ENCODE measurements at regions not wholly inside any gene's neighbourhood (a gene's known extent, or its start where the extent isn't known, plus 50 kb on each side); places are given as distances from the start of the nearest gene placed in this dataset.
"Not testable (repeated sequence)": the region's sequence is repeated elsewhere in the genome, so short reads cannot be mapped to it uniquely, and the experiment has no call there.

- no peak overlapping the region for H3K4me3 Mint-ChIP-seq (ENCODE audit: unreplicated experiment)
- peaks cover 14% of the 10 kb centered on the region for H3K4me1 Mint-ChIP-seq (ENCODE audit: low read depth, unreplicated experiment)
- intact Hi-C loops (cut with micrococcal nuclease; ENCODE audit: unreplicated experiment) = loop anchor here (5.0 kb wide), 1 partner anchor 324 kb away; no protein-coding TSS in a partner anchor
- H3K27me3 Mint-ChIP-seq (ENCODE audit: insufficient read depth, unreplicated experiment) = no peaks in the 10 kb centered on the region
- TF ChIP-seq, protein P1, sequence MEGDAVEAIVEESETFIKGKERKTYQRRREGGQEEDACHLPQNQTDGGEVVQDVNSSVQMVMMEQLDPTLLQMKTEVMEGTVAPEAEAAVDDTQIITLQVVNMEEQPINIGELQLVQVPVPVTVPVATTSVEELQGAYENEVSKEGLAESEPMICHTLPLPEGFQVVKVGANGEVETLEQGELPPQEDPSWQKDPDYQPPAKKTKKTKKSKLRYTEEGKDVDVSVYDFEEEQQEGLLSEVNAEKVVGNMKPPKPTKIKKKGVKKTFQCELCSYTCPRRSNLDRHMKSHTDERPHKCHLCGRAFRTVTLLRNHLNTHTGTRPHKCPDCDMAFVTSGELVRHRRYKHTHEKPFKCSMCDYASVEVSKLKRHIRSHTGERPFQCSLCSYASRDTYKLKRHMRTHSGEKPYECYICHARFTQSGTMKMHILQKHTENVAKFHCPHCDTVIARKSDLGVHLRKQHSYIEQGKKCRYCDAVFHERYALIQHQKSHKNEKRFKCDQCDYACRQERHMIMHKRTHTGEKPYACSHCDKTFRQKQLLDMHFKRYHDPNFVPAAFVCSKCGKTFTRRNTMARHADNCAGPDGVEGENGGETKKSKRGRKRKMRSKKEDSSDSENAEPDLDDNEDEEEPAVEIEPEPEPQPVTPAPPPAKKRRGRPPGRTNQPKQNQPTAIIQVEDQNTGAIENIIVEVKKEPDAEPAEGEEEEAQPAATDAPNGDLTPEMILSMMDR (IDR thresholded peaks at IDR 0.05; ENCODE audit: insufficient read depth in 1 of 2, low read depth in 1 of 2, low read length in 1 of 2, severe bottlenecking in 1 of 2, unreplicated experiment in 1 of 2) = no peak
- peaks cover 6% of the 10 kb centered on the region; the same call in 1 of the 2 replicates for H3K9me3 ChIP-seq
- H3K27ac Mint-ChIP-seq (ENCODE audit: unreplicated experiment) = no peak overlapping the region
- H3K27me3 ChIP-seq (replicated peaks; ENCODE audit: control insufficient read depth, insufficient read depth, low read length) = no peaks in the 10 kb centered on the region
- H3K9me3 Mint-ChIP-seq (ENCODE audit: unreplicated experiment) = peaks cover 20% of the 10 kb centered on the region
- no TSS peak for BruUV-seq (replicated peaks)
- H3K4me1 ChIP-seq = peaks cover 13% of the 10 kb centered on the region
- H3K36me3 ChIP-seq (ENCODE audit: control insufficient read depth, insufficient read depth, low read length) = no peaks in the 10 kb centered on the region
- ChIA-PET POLR2A (no interaction called here), CTCF (interaction anchor here (0.6 kb wide), 1 partner anchor 44 kb away, joined by 3 read pairs; no protein-coding TSS in a partner anchor)
- DNase-seq = peak; percentile 73 to 84
- H3K4me3 ChIP-seq (ENCODE audit: low read depth, low read length) = no peak overlapping the region
- H3K36me3 Mint-ChIP-seq (ENCODE audit: insufficient read depth, unreplicated experiment) = no peaks in the 10 kb centered on the region
Measured at GRCh38 chr12:46585854-46586621, 213.5 kb upstream of the SLC38A2 start.

- H3K4me3 ChIP-seq (ENCODE audit: low read depth, low read length); H3K27ac Mint-ChIP-seq (ENCODE audit: unreplicated experiment); H3K27me3 Mint-ChIP-seq (ENCODE audit: insufficient read depth, unreplicated experiment); POLR2A ChIA-PET; CTCF ChIA-PET; DNase-seq; BruUV-seq (replicated peaks); H3K4me1 Mint-ChIP-seq (ENCODE audit: low read depth, unreplicated experiment); H3K27me3 ChIP-seq (replicated peaks; ENCODE audit: control insufficient read depth, insufficient read depth, low read length); intact Hi-C loops (cut with micrococcal nuclease; ENCODE audit: unreplicated experiment); H3K9me3 ChIP-seq; H3K36me3 ChIP-seq (ENCODE audit: control insufficient read depth, insufficient read depth, low read length); H3K4me3 Mint-ChIP-seq (ENCODE audit: unreplicated experiment); H3K36me3 Mint-ChIP-seq (ENCODE audit: insufficient read depth, unreplicated experiment): not testable (repeated sequence)
- H3K9me3 Mint-ChIP-seq (ENCODE audit: unreplicated experiment) = peaks cover 20% of the 10 kb centered on the region
- peaks cover 13% of the 10 kb centered on the region for H3K4me1 ChIP-seq
Measured at GRCh38 chr12:46584098-46584497, 211.5 kb upstream of the SLC38A2 start.

DNA sequence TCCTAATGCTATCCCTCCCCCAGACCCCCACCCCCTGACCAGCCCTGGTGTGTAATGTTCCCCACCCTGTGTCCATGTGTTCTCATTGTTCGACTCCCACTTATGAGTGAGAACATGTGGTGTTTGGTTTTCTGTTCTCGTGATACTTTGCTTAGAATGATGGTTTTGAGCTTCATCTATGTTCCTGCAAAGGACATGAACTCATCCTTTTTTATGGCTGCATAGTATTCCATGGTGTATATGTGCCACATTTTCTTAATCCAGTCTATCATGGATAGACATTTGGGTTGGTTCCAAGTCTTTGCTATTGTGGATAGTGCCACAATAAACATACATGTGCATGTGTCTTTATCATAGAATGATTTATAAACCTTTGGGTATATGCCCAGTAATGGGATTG lies 209.4 kb upstream of the SLC38A2 start:
- POLR2A ChIA-PET; DNase-seq; H3K27me3 ChIP-seq (replicated peaks; ENCODE audit: control insufficient read depth, insufficient read depth, low read length); H3K4me1 Mint-ChIP-seq (ENCODE audit: low read depth, unreplicated experiment); H3K36me3 ChIP-seq (ENCODE audit: control insufficient read depth, insufficient read depth, low read length); CTCF ChIA-PET; intact Hi-C loops (cut with micrococcal nuclease; ENCODE audit: unreplicated experiment); H3K27ac Mint-ChIP-seq (ENCODE audit: unreplicated experiment); H3K9me3 ChIP-seq; H3K4me3 Mint-ChIP-seq (ENCODE audit: unreplicated experiment); H3K27me3 Mint-ChIP-seq (ENCODE audit: insufficient read depth, unreplicated experiment); H3K36me3 Mint-ChIP-seq (ENCODE audit: insufficient read depth, unreplicated experiment); BruUV-seq (replicated peaks); H3K4me3 ChIP-seq (ENCODE audit: low read depth, low read length): not testable (repeated sequence)
- H3K9me3 Mint-ChIP-seq (ENCODE audit: unreplicated experiment) = peaks cover 20% of the 10 kb centered on the region
- peaks cover 13% of the 10 kb centered on the region for H3K4me1 ChIP-seq

DNA sequence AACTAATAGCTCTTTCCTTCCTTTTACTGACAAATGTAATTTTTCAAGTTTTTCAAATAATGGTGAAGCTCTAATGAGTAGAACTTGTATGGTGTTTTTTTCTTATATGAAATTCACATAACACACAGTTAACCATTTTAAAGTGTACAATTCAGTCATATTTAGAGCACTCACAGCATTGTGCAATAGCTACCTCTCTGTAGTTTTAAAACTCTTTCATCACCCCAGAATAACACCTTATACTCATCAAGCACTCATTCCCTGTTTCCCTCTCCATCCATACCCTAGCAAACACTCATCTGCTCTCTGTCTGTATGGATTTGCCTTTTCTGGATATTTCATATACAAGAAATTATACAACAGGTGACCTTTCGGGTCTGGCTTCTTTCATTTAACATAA lies 207.9 kb upstream of the SLC38A2 start:
- Histone ChIP-seq H3K9me3 (0 out of 2 replicates have a peak, but pooled peaks cover 6% of the 10 kb centered on the region), H3K27me3 (replicated peaks; ENCODE audit: control insufficient read depth, insufficient read depth, low read length) (no peaks in the 10 kb centered on the region), H3K36me3 (ENCODE audit: control insufficient read depth, insufficient read depth, low read length) (no peaks in the 10 kb centered on the region), H3K4me1 (peaks cover 4% of the 10 kb centered on the region), H3K4me3 (ENCODE audit: low read depth, low read length) (no peak overlapping the region)
- intact Hi-C loops (cut with micrococcal nuclease; ENCODE audit: unreplicated experiment) = no loop called here
- CTCF ChIA-PET = no interaction called here
- Mint-ChIP-seq H3K36me3 (ENCODE audit: insufficient read depth, unreplicated experiment) (no peaks in the 10 kb centered on the region), H3K27ac (ENCODE audit: unreplicated experiment) (no peak overlapping the region), H3K9me3 (ENCODE audit: unreplicated experiment) (peaks cover 20% of the 10 kb centered on the region), H3K4me1 (ENCODE audit: low read depth, unreplicated experiment) (peaks cover 4% of the 10 kb centered on the region), H3K27me3 (ENCODE audit: insufficient read depth, unreplicated experiment) (no peaks in the 10 kb centered on the region), H3K4me3 (ENCODE audit: unreplicated experiment) (no peak overlapping the region)
- TF ChIP-seq, protein P1 (IDR thresholded peaks at IDR 0.05; ENCODE audit: insufficient read depth in 1 of 2, low read depth in 1 of 2, low read length in 1 of 2, severe bottlenecking in 1 of 2, unreplicated experiment in 1 of 2) = no peak
- POLR2A ChIA-PET = no interaction called here
- BruUV-seq (replicated peaks) = no TSS peak
- no peak for DNase-seq
